Adrenal gland (tissue), 9 donors: ENCODE measurements at regions not wholly inside any gene's neighbourhood (a gene's known extent, or its start where the extent isn't known, plus 50 kb on each side); places are given as distances from the start of the nearest gene placed in this dataset.

ENCODE experiments used
- DNase-seq, 7 donors: peaks; one replicate each; pipeline ENCODE4 v3.0.0-alpha.2; 2019 to 2020
- H3K27ac ChIP-seq, 5 donors: fragments of 200-600 bp; sonication (generic) in 4 of 5; 1 replicate in 3 of 5; 2 replicates in 2 of 5; pipeline versions ENCODE4 v1.5.1 to v1.8.0; 2016 to 2020; ENCODE audit warnings: mild to moderate bottlenecking in 1 of 5
- H3K27me3 ChIP-seq: fragments of 200-600 bp; 2 replicates; pipeline ENCODE4 v1.8.0; 2021
- H3K36me3 ChIP-seq, 2 donors: fragments of 200-600 bp; replicated peaks in 1 of 2; 1 replicate in 1 of 2; 2 replicates in 1 of 2; pipeline versions ENCODE4 v1.5.1 to v1.8.0; 2018 to 2022
- H3K4me1 ChIP-seq, 2 donors: fragments of 200-600 bp; replicated peaks in 1 of 2; 1 replicate in 1 of 2; 2 replicates in 1 of 2; pipeline versions ENCODE4 v1.5.1 to v1.8.0; 2018 to 2021
- H3K4me3 ChIP-seq, 4 donors: fragments of 200-600 bp; sonication (generic) in 3 of 4; one replicate each; pipeline ENCODE4 v1.5.1; 2016 to 2018
- H3K9me3 ChIP-seq, 3 donors: fragments of 200-600 bp; sonication (generic) in 1 of 3; replicated peaks in 1 of 3; 1 replicate in 2 of 3; 2 replicates in 1 of 3; pipeline versions ENCODE4 v1.5.1 to v1.8.0; 2016 to 2021
- POLR2A ChIP-seq, 2 donors: fragments of 450-650 bp; IDR thresholded peaks; one replicate each; pipeline ENCODE4 v1.6.1; 2017; ENCODE audit warnings: antibody characterized with exemption in 2 of 2, mild to moderate bottlenecking in 2 of 2, moderate library complexity in 1 of 2
- WGBS, 4 donors: extraction: QIAGEN DNeasy Blood & Tissue Kit in 2 of 4; methylation state at CpG; one replicate each; pipeline versions ENCODE4 v1.1.5 to v1.1.7; 2013 to 2017; 5-methylcytosine and 5-hydroxymethylcytosine counted together
- intact Hi-C, 2 donors: fragments of 100-400 bp; cut with DNase I; formaldehyde crosslinking; loops; one replicate each; pipeline versions ENCODE4 v1.14.1 to v1.15.0; 2022 to 2023
- TF ChIP-seq, protein P1 (sequence below), 6 experiments: fragments of 450-650 bp in 4 of 6; fragments of 200-600 bp in 2 of 6; sonication (generic) in 1 of 6; IDR thresholded peaks; 1 replicate in 5 of 6; 2 replicates in 1 of 6; pipeline versions ENCODE4 v1.5.1 to v1.8.0; 2016 to 2021; ENCODE audit warnings: antibody characterized with exemption in 6 of 6, mild to moderate bottlenecking in 2 of 6, moderate library complexity in 1 of 6
- donor health status: healthy with polysubstance abuse.
- donor health status: Bipolar disorder and iron deficiency.
- donor health status: DM: yes; HTN: yes; CAD: no.
- donor health status: DM: no; HTN: no; CAD: no.
- donor health status: DM: no; HTN: no; CAD: no.

DNA sequence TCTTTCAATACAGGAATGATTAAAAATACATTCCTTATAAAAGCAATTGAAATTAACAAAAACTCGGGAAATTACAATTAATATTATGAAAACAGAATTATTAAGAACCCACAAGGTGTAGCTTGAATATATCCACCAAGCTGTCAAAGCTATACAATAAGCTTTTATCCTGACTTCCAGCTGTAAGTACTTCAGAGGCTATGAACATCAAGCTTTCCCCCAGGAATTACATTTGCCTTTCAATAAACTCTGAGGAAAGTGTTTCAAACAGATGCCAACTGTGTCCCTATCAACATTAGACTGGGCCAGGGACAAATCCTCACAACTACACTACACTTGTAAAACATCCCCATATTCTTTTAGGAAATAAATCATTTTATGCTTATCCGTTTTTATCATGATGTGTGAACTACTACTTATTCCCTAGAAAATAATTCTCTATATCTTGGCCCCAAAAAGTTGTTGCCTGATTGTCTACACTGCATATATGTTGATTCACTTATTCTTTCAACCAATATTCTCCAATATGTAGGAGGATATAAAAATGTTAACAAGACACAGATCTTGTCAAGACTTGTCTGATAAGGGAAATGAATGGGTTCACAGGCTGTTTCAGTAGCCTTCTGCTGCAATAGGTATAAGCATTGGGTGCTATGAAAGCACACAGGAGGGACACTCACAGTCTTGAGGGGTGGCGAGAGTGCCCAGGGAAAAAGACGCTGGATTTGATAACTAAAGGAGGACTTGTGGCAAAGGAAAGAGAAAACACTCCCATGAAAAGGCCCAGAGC lies 494.1 kb downstream of the CENPC start:
- no peak overlapping the region for H3K27ac ChIP-seq
- no peaks in the 10 kb centered on the region for H3K36me3 ChIP-seq
- H3K27me3 ChIP-seq = no peaks in the 10 kb centered on the region
- WGBS, 4 donors = 50 to 70% (median 62%) methylated on average over 4 of the region's 4 CpGs
- no peak for TF ChIP-seq POLR2A (IDR thresholded peaks at IDR 0.05)
- TF ChIP-seq, protein P1, sequence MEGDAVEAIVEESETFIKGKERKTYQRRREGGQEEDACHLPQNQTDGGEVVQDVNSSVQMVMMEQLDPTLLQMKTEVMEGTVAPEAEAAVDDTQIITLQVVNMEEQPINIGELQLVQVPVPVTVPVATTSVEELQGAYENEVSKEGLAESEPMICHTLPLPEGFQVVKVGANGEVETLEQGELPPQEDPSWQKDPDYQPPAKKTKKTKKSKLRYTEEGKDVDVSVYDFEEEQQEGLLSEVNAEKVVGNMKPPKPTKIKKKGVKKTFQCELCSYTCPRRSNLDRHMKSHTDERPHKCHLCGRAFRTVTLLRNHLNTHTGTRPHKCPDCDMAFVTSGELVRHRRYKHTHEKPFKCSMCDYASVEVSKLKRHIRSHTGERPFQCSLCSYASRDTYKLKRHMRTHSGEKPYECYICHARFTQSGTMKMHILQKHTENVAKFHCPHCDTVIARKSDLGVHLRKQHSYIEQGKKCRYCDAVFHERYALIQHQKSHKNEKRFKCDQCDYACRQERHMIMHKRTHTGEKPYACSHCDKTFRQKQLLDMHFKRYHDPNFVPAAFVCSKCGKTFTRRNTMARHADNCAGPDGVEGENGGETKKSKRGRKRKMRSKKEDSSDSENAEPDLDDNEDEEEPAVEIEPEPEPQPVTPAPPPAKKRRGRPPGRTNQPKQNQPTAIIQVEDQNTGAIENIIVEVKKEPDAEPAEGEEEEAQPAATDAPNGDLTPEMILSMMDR (IDR thresholded peaks at IDR 0.05) = no peak
- H3K4me3 ChIP-seq = no peak overlapping the region
- no peaks in the 10 kb centered on the region for H3K4me1 ChIP-seq
- intact Hi-C loops = no loop called here
- no peaks in the 10 kb centered on the region for H3K9me3 ChIP-seq
- no peak for DNase-seq

DNA sequence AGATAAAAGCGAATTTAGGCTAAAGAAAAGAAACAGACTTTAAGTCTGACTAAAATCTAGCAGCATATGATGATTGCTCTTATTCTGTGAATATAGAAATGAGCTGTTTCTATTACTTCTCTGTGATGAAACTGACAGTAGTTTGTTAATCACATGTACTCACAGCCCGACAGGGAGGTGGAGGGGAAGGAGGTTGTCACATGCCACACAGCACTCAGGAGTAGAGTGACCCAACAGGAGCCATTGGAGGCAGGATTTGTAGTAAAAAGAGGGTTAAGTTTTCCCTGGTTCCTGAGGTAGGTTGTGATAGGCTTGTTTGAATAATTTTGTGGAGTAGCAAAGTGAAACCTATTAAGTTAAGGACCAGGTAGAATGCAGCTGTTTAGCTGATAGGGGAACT lies 495.9 kb downstream of the CENPC start:
- no peaks in the 10 kb centered on the region for H3K27me3 ChIP-seq
- no peak for DNase-seq
- no peak for TF ChIP-seq POLR2A (IDR thresholded peaks at IDR 0.05)
- TF ChIP-seq, protein P1 (IDR thresholded peaks at IDR 0.05) = no peak
- intact Hi-C loops = no loop called here
- H3K4me1 ChIP-seq = no peaks in the 10 kb centered on the region
- no peaks in the 10 kb centered on the region for H3K36me3 ChIP-seq
- no peak overlapping the region for H3K4me3 ChIP-seq
- H3K9me3 ChIP-seq = no peaks in the 10 kb centered on the region
- 61 to 78% (median 65%) methylated on average over 2 of the region's 2 CpGs for WGBS, 4 donors
- no peak overlapping the region for H3K27ac ChIP-seq

DNA sequence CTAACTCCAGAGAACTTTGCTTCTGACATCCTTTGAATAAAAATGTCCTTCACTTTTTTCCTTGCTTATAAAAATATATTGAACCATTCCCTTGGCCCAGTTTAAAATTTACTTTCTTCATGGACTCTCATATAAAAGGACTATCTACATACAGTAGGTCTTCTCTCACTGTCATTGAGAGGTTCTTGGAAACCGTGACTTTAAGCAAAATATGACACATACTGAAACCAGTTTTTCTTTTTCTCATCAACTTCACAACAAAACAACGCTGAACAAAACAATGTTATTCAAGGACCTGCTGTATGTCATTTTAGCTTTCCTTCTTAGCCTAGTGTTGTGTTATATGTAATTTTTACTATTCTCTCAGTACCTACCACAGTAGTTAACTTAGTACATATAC lies 496.8 kb downstream of the CENPC start:
- H3K9me3 ChIP-seq = no peaks in the 10 kb centered on the region
- DNase-seq = no peak
- TF ChIP-seq POLR2A (IDR thresholded peaks at IDR 0.05) = no peak
- TF ChIP-seq, protein P1 (IDR thresholded peaks at IDR 0.05) = no peak
- no peaks in the 10 kb centered on the region for H3K27me3 ChIP-seq
- no peak overlapping the region for H3K27ac ChIP-seq
- H3K4me3 ChIP-seq = no peak overlapping the region
- WGBS, 4 donors = 34 to 56% (median 39%) methylated on average over 2 of the region's 2 CpGs
- no peaks in the 10 kb centered on the region for H3K4me1 ChIP-seq
- intact Hi-C loops = no loop called here
- H3K36me3 ChIP-seq = no peaks in the 10 kb centered on the region

DNA sequence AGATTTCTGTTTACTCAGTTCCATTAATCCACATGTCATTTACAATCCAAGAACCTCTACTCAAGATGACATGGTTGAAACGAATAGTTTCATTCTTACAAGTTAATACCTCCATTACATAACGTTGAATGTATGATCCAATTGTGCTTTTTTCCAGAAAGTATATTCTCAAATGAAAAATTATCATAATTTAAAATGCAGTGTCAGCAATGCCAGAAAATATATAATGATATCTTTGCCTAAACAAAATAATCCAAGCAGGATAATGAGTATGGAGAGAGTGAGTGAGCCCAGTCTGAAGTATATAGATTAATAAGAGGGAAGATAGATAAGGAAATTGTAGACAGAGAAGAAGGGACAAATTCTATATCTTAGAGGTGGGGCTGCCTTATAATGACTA lies 505.0 kb downstream of the CENPC start:
- intact Hi-C loops = no loop called here
- Histone ChIP-seq H3K36me3 (no peaks in the 10 kb centered on the region), H3K27ac (no peak overlapping the region), H3K4me1 (no peaks in the 10 kb centered on the region), H3K27me3 (no peaks in the 10 kb centered on the region), H3K4me3 (no peak overlapping the region), H3K9me3 (no peaks in the 10 kb centered on the region)
- TF ChIP-seq, protein P1 (IDR thresholded peaks at IDR 0.05) = no peak
- TF ChIP-seq POLR2A (IDR thresholded peaks at IDR 0.05) = no peak
- no peak for DNase-seq
- 53 to 61% (median 59%) methylated on average over 2 of the region's 2 CpGs for WGBS, 4 donors
